Fibroblast of the aortic adventitia (primary cell): ENCODE measurements at regions not wholly inside any gene's neighbourhood (a gene's known extent, or its start where the extent isn't known, plus 50 kb on each side); places are given as distances from the start of the nearest gene placed in this dataset.

Experiments
- DNase-seq: peaks from one replicate; pipeline ENCODE4 v3.0.0-alpha.2; 2010; ENCODE audit warnings: low read depth
- H3K4me3 ChIP-seq: 2 replicates; pipeline ENCODE4 v1.5.1; 2011; ENCODE audit warnings: low read depth, mild to moderate bottlenecking, control low read depth, low read length, moderate library complexity
- CTCF ChIP-seq: IDR thresholded peaks from 2 replicates; pipeline ENCODE4 v1.5.1; 2011; ENCODE audit warnings: mild to moderate bottlenecking, low read length, control low read depth, inconsistent platforms; ENCODE audit not compliant: insufficient read depth

GRCh38 chr2:9767656-9768281 is 75.5 kb upstream of the TAF1B start:
- no peak for DNase-seq
- no peak for TF ChIP-seq CTCF
- H3K4me3 ChIP-seq, result no peak overlapping the region

GRCh38 chr2:9768388-9768787 is 74.9 kb upstream of the TAF1B start:
- DNase-seq, result no peak
- no peak overlapping the region for H3K4me3 ChIP-seq
- no peak for TF ChIP-seq CTCF

DNA sequence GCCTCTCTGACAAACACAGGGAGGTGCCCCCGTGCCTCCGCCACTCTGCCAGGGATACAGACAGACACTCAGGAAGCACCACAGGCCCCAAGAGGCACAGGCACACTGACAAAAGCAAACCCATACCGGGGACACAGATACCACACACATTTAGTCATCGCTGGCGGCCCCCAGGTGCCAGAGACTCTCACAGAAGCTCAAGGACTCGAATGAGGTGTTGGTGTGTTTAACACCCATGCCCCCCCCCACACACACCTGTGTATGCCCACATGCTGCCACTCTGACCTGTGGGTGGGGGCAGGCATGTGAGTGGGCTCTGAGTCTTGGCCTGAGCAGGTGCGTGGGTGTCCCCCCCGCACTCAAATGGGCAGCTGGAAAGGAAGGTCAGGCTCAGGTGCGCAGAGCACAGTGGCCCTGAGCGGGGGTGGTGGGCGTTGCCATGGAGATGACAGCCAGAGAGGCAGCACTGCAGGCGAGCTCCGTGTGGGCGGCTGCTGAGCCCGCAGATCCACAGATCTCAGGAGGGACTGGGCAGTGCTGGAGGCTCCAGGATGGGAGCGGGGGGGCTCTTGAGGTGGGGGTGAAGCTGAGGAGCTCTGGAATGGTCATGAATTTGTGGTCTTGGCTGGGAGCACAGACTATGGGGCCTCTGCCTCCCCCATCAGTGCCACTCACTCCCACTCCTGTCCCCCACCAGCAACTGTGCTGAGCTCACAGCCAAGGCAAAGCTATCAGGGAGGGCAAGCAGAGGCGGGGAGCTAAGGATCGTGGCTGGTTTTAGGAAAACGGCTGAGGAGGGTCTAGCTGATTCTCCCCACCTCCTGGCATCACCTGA is 73.9 kb upstream of the TAF1B start:
- DNase-seq, result no peak
- H3K4me3 ChIP-seq, result no peak overlapping the region
- TF ChIP-seq CTCF, result no peak

DNA sequence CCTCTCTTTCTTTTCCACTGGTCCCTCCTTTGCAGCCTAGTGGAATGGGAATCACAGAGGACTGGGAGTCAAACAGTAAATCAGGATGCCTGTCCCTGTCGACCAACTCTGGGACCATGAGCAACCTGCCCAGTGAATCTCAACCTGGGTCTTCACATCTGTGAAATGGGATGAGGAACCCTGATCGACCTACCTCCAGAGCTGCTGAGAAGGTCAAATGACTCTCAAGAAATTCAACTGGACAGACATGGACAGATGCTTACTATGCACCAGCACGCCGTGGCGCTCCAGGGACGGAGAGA is 73.3 kb upstream of the TAF1B start:
- TF ChIP-seq CTCF, result no peak
- no peak overlapping the region for H3K4me3 ChIP-seq
- no peak for DNase-seq

DNA sequence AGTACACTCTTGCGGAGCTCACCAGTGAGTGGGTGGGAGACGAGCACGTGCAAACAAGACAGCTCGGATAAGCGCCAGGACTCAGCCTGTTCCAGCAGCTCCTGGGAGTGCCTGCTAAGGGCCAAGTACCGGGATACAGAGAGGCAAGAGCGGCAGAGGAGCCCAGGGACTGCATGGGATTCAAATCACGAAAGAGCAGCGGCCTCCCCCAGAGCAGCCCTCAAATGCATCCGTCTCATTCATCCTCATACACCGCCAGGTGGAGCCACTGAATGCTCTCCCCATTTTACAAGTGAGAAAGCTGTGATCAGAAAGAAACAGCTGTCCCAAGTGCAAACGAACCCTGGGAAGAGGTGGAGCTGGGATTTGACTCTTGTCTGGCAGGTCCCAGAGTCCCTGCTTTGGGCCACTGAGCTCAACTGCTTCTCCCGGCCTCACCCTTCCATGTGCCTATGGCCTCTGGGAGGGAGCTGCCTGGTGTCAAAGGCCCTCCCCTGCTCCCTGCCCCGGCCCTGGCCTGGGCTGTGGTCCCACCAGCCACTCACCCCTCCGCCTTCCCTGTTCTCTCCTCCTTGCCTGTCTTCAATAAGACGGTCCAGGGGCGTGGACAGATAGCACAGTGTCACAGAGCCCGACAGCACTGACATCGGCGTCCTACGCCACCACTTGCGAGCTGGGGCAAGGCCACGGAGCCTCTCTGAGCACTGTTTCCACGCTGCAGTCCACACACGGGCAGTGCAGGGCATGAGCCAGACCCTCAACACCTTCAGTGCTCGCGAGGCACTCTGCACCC is 72.8 kb upstream of the TAF1B start:
- no peak overlapping the region for H3K4me3 ChIP-seq
- peak; percentile 82 for DNase-seq
- peak; percentile 82 for TF ChIP-seq CTCF

GRCh38 chr2:9771101-9771449 is 72.2 kb upstream of the TAF1B start:
- no peak for TF ChIP-seq CTCF
- no peak overlapping the region for H3K4me3 ChIP-seq
- no peak for DNase-seq
